ENCODE measurements at regions not wholly inside any gene's neighbourhood (a gene's known extent, or its start where the extent isn't known, plus 50 kb on each side); places are given as distances from the start of the nearest gene placed in this dataset.

DNA sequence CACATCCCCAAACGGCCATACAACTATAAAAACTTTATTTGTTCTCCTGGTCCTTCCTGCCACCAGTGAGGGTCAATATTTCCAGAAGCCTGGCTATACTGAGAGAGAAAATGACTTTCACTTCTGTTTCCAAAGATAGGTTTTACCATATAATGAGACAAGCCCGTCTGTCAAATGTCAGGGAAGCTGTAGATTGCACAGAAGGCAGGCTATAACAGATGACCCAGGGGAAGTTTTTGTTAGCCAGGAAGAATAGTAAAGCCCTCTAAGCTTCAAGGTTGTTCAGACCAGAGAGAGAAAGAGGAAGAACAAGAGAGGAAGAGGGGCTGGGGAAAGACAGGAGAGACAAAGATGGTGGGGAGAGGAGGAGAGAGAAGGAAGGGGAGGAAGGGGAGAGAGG, 217.5 kb downstream of the GBA3 start:
- in situ Hi-C loops (cut with HindIII; ENCODE audit: low pct_unique_long_range_greater_than_20kb, low sequenced_read_pairs), result no loop called here

DNA sequence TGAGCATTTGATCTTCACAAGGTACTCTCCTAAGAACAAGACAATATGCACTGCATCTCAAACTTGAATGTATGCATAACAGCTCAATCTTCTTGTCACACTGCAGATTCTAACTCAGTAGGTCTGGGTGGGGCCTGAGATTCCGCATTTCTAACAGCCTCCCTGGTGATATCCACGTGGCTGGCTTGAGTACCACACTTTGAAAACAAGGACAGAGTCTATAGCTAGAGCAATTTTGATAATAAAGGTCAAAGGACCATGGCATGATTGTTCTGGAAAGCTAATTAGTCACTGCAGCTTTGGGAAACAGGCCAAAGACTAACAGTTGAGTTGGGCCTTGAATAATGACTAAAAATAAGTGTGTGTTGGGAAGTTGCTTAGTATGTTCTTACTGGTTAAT, 213.3 kb downstream of the GBA3 start:
- BruUV-seq (replicated peaks), result no TSS peak

More for the DNA sequence above, 217.5 kb downstream of the GBA3 start:
- H3K36me3 ChIP-seq (ENCODE audit: control insufficient read depth, insufficient read depth, low read length), result no peaks in the 10 kb centered on the region
- ATAC-seq (no peak), DNase-seq (ENCODE audit: low read depth, low spot score) (no peak)
- H3K4me3 ChIP-seq (ENCODE audit: low read depth in 2 of 2, low read length in 2 of 2), result no peak overlapping the region
- H3K27ac ChIP-seq (ENCODE audit: low read length), result no peak overlapping the region
- H3K27me3 ChIP-seq (ENCODE audit: control insufficient read depth, insufficient read depth, low read length), result no peaks in the 10 kb centered on the region
- no peaks in the 10 kb centered on the region for H3K9me3 ChIP-seq (ENCODE audit: control insufficient read depth, insufficient read depth, low read depth, low read length)
- ChIA-PET CTCF (no interaction called here), POLR2A (no interaction called here)
- intact Hi-C loops (cut with micrococcal nuclease; ENCODE audit: unreplicated experiment), result no loop called here
- no TSS peak for BruUV-seq (replicated peaks)
- no peaks in the 10 kb centered on the region for H3K4me1 ChIP-seq (ENCODE audit: control insufficient read depth, insufficient read depth, low read length)
- TF ChIP-seq, protein P1, sequence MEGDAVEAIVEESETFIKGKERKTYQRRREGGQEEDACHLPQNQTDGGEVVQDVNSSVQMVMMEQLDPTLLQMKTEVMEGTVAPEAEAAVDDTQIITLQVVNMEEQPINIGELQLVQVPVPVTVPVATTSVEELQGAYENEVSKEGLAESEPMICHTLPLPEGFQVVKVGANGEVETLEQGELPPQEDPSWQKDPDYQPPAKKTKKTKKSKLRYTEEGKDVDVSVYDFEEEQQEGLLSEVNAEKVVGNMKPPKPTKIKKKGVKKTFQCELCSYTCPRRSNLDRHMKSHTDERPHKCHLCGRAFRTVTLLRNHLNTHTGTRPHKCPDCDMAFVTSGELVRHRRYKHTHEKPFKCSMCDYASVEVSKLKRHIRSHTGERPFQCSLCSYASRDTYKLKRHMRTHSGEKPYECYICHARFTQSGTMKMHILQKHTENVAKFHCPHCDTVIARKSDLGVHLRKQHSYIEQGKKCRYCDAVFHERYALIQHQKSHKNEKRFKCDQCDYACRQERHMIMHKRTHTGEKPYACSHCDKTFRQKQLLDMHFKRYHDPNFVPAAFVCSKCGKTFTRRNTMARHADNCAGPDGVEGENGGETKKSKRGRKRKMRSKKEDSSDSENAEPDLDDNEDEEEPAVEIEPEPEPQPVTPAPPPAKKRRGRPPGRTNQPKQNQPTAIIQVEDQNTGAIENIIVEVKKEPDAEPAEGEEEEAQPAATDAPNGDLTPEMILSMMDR (IDR thresholded peaks at IDR 0.05), result no peak
- TF ChIP-seq POLR2AphosphoS5 (IDR thresholded peaks at IDR 0.05; ENCODE audit: low read depth, low read length), result no peak
- TF ChIP-seq SIN3A (IDR thresholded peaks at IDR 0.05; ENCODE audit: borderline replicate concordance, insufficient read depth, low read depth, low read length), result no peak
- TF ChIP-seq, protein P2, sequence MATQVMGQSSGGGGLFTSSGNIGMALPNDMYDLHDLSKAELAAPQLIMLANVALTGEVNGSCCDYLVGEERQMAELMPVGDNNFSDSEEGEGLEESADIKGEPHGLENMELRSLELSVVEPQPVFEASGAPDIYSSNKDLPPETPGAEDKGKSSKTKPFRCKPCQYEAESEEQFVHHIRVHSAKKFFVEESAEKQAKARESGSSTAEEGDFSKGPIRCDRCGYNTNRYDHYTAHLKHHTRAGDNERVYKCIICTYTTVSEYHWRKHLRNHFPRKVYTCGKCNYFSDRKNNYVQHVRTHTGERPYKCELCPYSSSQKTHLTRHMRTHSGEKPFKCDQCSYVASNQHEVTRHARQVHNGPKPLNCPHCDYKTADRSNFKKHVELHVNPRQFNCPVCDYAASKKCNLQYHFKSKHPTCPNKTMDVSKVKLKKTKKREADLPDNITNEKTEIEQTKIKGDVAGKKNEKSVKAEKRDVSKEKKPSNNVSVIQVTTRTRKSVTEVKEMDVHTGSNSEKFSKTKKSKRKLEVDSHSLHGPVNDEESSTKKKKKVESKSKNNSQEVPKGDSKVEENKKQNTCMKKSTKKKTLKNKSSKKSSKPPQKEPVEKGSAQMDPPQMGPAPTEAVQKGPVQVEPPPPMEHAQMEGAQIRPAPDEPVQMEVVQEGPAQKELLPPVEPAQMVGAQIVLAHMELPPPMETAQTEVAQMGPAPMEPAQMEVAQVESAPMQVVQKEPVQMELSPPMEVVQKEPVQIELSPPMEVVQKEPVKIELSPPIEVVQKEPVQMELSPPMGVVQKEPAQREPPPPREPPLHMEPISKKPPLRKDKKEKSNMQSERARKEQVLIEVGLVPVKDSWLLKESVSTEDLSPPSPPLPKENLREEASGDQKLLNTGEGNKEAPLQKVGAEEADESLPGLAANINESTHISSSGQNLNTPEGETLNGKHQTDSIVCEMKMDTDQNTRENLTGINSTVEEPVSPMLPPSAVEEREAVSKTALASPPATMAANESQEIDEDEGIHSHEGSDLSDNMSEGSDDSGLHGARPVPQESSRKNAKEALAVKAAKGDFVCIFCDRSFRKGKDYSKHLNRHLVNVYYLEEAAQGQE (IDR thresholded peaks at IDR 0.05; ENCODE audit: insufficient read depth in 1 of 2, low read depth in 2 of 2, low read length in 1 of 2), result no peak
- no peak for TF ChIP-seq TCF7L2 (IDR thresholded peaks at IDR 0.05; ENCODE audit: low read depth, low read length)

More for the DNA sequence above, 213.3 kb downstream of the GBA3 start:
- Histone ChIP-seq H3K36me3 (ENCODE audit: control insufficient read depth, insufficient read depth, low read length) (no peaks in the 10 kb centered on the region), H3K9me3 (ENCODE audit: control insufficient read depth, insufficient read depth, low read depth, low read length) (no peaks in the 10 kb centered on the region), H3K27me3 (ENCODE audit: control insufficient read depth, insufficient read depth, low read length) (no peaks in the 10 kb centered on the region), H3K4me3 (ENCODE audit: low read depth in 2 of 2, low read length in 2 of 2) (no peak overlapping the region), H3K4me1 (ENCODE audit: control insufficient read depth, insufficient read depth, low read length) (no peaks in the 10 kb centered on the region), H3K27ac (ENCODE audit: low read length) (no peak overlapping the region)
- TF ChIP-seq, protein P1 (IDR thresholded peaks at IDR 0.05), result no peak
- no peak for TF ChIP-seq SIN3A (IDR thresholded peaks at IDR 0.05; ENCODE audit: borderline replicate concordance, insufficient read depth, low read depth, low read length)
- TF ChIP-seq TCF7L2 (IDR thresholded peaks at IDR 0.05; ENCODE audit: low read depth, low read length), result no peak
- no peak for TF ChIP-seq POLR2AphosphoS5 (IDR thresholded peaks at IDR 0.05; ENCODE audit: low read depth, low read length)
- TF ChIP-seq, protein P2 (IDR thresholded peaks at IDR 0.05; ENCODE audit: insufficient read depth in 1 of 2, low read depth in 2 of 2, low read length in 1 of 2), result no peak
- POLR2A ChIA-PET, result no interaction called here
- CTCF ChIA-PET, result no interaction called here
- no peak for ATAC-seq
- in situ Hi-C loops (cut with HindIII; ENCODE audit: low pct_unique_long_range_greater_than_20kb, low sequenced_read_pairs) (no loop called here), intact Hi-C loops (cut with micrococcal nuclease; ENCODE audit: unreplicated experiment) (no loop called here)
- DNase-seq (ENCODE audit: low read depth, low spot score), result no peak
